SK-N-MC (cell line): ENCODE measurements at regions not wholly inside any gene's neighbourhood (a gene's known extent, or its start where the extent isn't known, plus 50 kb on each side); places are given as distances from the start of the nearest gene placed in this dataset.

Experiments used
- EZH2 ChIP-seq: fragments of 200-600 bp; sonication (generic); IDR thresholded peaks from one replicate; pipeline ENCODE4 v1.6.1; 2017; ENCODE audit warnings: antibody characterized with exemption
- FOXP2 ChIP-seq: optimal IDR thresholded peaks from 2 replicates; pipeline ENCODE3; 2011; ENCODE audit warnings: mild to moderate bottlenecking, moderate library complexity; ENCODE audit not compliant: insufficient read depth; ENCODE audit errors: extremely low read length, control extremely low read depth
- POLR2AphosphoS5 ChIP-seq: IDR thresholded peaks from 2 replicates; pipeline ENCODE4 v1.6.1; 2012; ENCODE audit warnings: mild to moderate bottlenecking, low read depth, low read length, borderline replicate concordance

- TF ChIP-seq EZH2 (no peak), POLR2AphosphoS5 (no peak), FOXP2 (no peak)
Measured at GRCh38 chr5:18403941-18404438, 769.7 kb downstream of the TAF11L14 start.
